GM12892 (cell line): ENCODE measurements at regions not wholly inside any gene's neighbourhood (a gene's known extent, or its start where the extent isn't known, plus 50 kb on each side); places are given as distances from the start of the nearest gene placed in this dataset.
"Not testable (repeated sequence)": the region's sequence is repeated elsewhere in the genome, so short reads cannot be mapped to it uniquely, and the experiment has no call there.

Experiments
- POLR2A ChIP-seq: IDR thresholded peaks from 2 replicates; pipeline ENCODE4 v1.6.1; 2011; ENCODE audit warnings: low read depth, low read length, control low read depth
- POLR2AphosphoS5 ChIP-seq: IDR thresholded peaks from 2 replicates; pipeline ENCODE4 v1.6.1; 2011; ENCODE audit warnings: low read depth, low read length, control low read depth

- TF ChIP-seq POLR2A, POLR2AphosphoS5: not testable (repeated sequence)
Observed at GRCh38 chr11:134851503-134852224, 439.6 kb upstream of the B3GAT1 start.
